Endothelial cell of umbilical vein (primary cell): ENCODE measurements at regions not wholly inside any gene's neighbourhood (a gene's known extent, or its start where the extent isn't known, plus 50 kb on each side); places are given as distances from the start of the nearest gene placed in this dataset.

Source experiments
- BruUV-seq: library from RNA; stranded (reverse); fragments of 400-500 nt; replicated peaks from 2 replicates; lab custom pipeline; 2021; lab: Mats Ljungman, UMichigan
- CTCF ChIA-PET: fragments of 300-600, 350-600 bp; sonication (Branson Sonifier 250); formaldehyde crosslinking; loops from one replicate; lab custom pipeline; 2021; ENCODE audit warnings: antibody characterized with exemption, inconsistent platforms; lab: Charles Lee
- POLR2A ChIA-PET: fragments of 300-600, 350-600 bp; sonication (Branson Sonifier 250); formaldehyde crosslinking; loops from one replicate; lab custom pipeline; 2021; ENCODE audit warnings: antibody characterized with exemption, inconsistent platforms; lab: Charles Lee
- DNase-seq: peaks from one replicate; pipeline ENCODE4 v3.0.0-alpha.2; 2011; ENCODE audit warnings: low read depth, low spot score
- FAIRE-seq: peaks from 2 replicates; lab custom pipeline; 2011; peaks lifted over from hg19 to GRCh38; lab: Jason Lieb, UNC
- H2AFZ ChIP-seq: 2 replicates; pipeline ENCODE4 v1.6.0; 2012; ENCODE audit warnings: low read depth, low read length, control low read depth, inconsistent platforms
- H3K27ac ChIP-seq: 2 replicates; pipeline ENCODE4 v1.5.1; 2011; ENCODE audit warnings: low read depth, mild to moderate bottlenecking, control low read depth, low read length, moderate library complexity; ENCODE audit not compliant: insufficient read depth
- H3K27me3 ChIP-seq, 2 experiments: 2 replicates each; pipeline versions ENCODE4 v1.6.0 to v1.6.1; 2011; ENCODE audit warnings: low read length in 2 of 2, mixed read lengths in 1 of 2; ENCODE audit not compliant: control insufficient read depth in 2 of 2, insufficient read depth in 2 of 2
- H3K36me3 ChIP-seq, 2 experiments: 2 replicates in 1 of 2; 3 replicates in 1 of 2; pipeline ENCODE4 v1.5.1; 2011; ENCODE audit warnings: low read length in 2 of 2, mild to moderate bottlenecking in 1 of 2, moderate library complexity in 1 of 2; ENCODE audit not compliant: control insufficient read depth in 2 of 2, insufficient read depth in 2 of 2; ENCODE audit errors: extremely low read depth in 1 of 2
- H3K4me1 ChIP-seq: 3 replicates; pipeline ENCODE4 v1.5.1; 2011; ENCODE audit warnings: mild to moderate bottlenecking, low read length; ENCODE audit not compliant: control insufficient read depth, insufficient read depth; ENCODE audit errors: extremely low read depth
- H3K4me2 ChIP-seq: 2 replicates; pipeline ENCODE4 v1.6.1; 2011; ENCODE audit warnings: low read length, control low read depth, mixed read lengths; ENCODE audit not compliant: insufficient read depth
- H3K4me3 ChIP-seq, 3 experiments: fragments of 200-600 bp in 1 of 3; sonication (generic), shearing (Covaris generic) in 1 of 3; replicated peaks in 1 of 3; 2 replicates each; pipeline ENCODE4 v1.5.1; 2011 to 2016; ENCODE audit warnings: control low read depth in 3 of 3, low read length in 3 of 3, mild to moderate bottlenecking in 2 of 3, inconsistent platforms in 1 of 3, low read depth in 1 of 3, moderate library complexity in 1 of 3; ENCODE audit not compliant: insufficient read depth in 1 of 3
- H3K79me2 ChIP-seq: 2 replicates; pipeline ENCODE4 v1.6.0; 2012; ENCODE audit warnings: low read length, inconsistent platforms; ENCODE audit not compliant: control insufficient read depth, insufficient read depth
- H3K9ac ChIP-seq: replicated peaks from 2 replicates; pipeline ENCODE3; 2011; ENCODE audit warnings: low read length, control low read depth; ENCODE audit not compliant: insufficient read depth; ENCODE audit errors: extremely low read depth
- H3K9me1 ChIP-seq: replicated peaks from 3 replicates; pipeline ENCODE4 v1.6.0; 2011; ENCODE audit warnings: mild to moderate bottlenecking, low read length; ENCODE audit not compliant: control insufficient read depth, insufficient read depth; ENCODE audit errors: extremely low read depth
- H3K9me3 ChIP-seq: replicated peaks from 2 replicates; pipeline ENCODE4 v1.5.1; 2012; ENCODE audit warnings: low read length, inconsistent platforms; ENCODE audit not compliant: control insufficient read depth, insufficient read depth
- H4K20me1 ChIP-seq: replicated peaks from 2 replicates; pipeline ENCODE3; 2011; ENCODE audit warnings: mild to moderate bottlenecking, low read length; ENCODE audit not compliant: control insufficient read depth, insufficient read depth; ENCODE audit errors: extremely low read depth
- CTCF ChIP-seq, 2 donors: IDR thresholded peaks; 1 replicate in 1 of 2; 2 replicates in 1 of 2; pipeline ENCODE4 v1.5.1; 2011; ENCODE audit warnings: low read length in 2 of 2, mild to moderate bottlenecking in 2 of 2, moderate library complexity in 2 of 2, control low read depth in 1 of 2, inconsistent platforms in 1 of 2, low read depth in 1 of 2; ENCODE audit not compliant: insufficient read depth in 1 of 2; ENCODE audit errors: extremely low read depth in 1 of 2
- EZH2 ChIP-seq: IDR thresholded peaks from 2 replicates; pipeline ENCODE4 v1.6.1; 2012; ENCODE audit warnings: borderline replicate concordance, low read depth, mild to moderate bottlenecking, moderate library complexity, low read length, inconsistent platforms; ENCODE audit not compliant: severe bottlenecking
- FOS ChIP-seq: IDR thresholded peaks from 2 replicates; pipeline ENCODE4 v1.6.1; 2011; ENCODE audit warnings: mild to moderate bottlenecking, low read length, moderate library complexity, borderline replicate concordance; ENCODE audit not compliant: insufficient read depth
- GATA2 ChIP-seq: IDR thresholded peaks from 2 replicates; pipeline ENCODE4 v1.7.0; 2011; ENCODE audit warnings: low read depth, mild to moderate bottlenecking, moderate library complexity, mixed read lengths, low read length; ENCODE audit not compliant: insufficient read length, insufficient read depth
- JUN ChIP-seq: IDR thresholded peaks from 2 replicates; pipeline ENCODE4 v1.6.1; 2011; ENCODE audit warnings: borderline replicate concordance, low read depth; ENCODE audit not compliant: insufficient read length, insufficient read depth
- MYC ChIP-seq: IDR thresholded peaks from one replicate; pipeline ENCODE4 v1.6.1; 2011; ENCODE audit warnings: mild to moderate bottlenecking, low read depth, low read length
- POLR2A ChIP-seq: IDR thresholded peaks from 2 replicates; pipeline ENCODE4 v1.6.1; 2012; ENCODE audit warnings: low read depth, mild to moderate bottlenecking, control low read depth, low read length
- POLR2AphosphoS5 ChIP-seq: IDR thresholded peaks from 2 replicates; pipeline ENCODE4 v1.6.1; 2012; ENCODE audit warnings: low read depth, mild to moderate bottlenecking, control low read depth, low read length, moderate library complexity; ENCODE audit not compliant: insufficient read depth
- dilution Hi-C: fragments of 300-500 bp; cut with MboI; formaldehyde crosslinking; loops from one replicate; pipeline ENCODE4 v1.15.0; 2019; ENCODE audit warnings: low sequenced_read_pairs; ENCODE audit not compliant: extremely low pct_ligation_motif_present
- intact Hi-C: fragments of 100-400 bp; cut with micrococcal nuclease; formaldehyde crosslinking; loops from one replicate; pipeline ENCODE4 v1.10.0; 2022
- TF ChIP-seq, protein P1 (sequence below): IDR thresholded peaks from 2 replicates; pipeline ENCODE4 v1.6.1; 2011; ENCODE audit not compliant: insufficient read depth, insufficient read length

GRCh38 chr15:72920551-72920950 lies 131.7 kb upstream of the NEO1 start:
- FAIRE-seq (no peak), DNase-seq (no peak)
- ChIA-PET CTCF (no interaction called here), POLR2A (no interaction called here)
- no peaks in the 10 kb centered on the region for H3K9me1 ChIP-seq
- H3K36me3 ChIP-seq, result no peaks in the 10 kb centered on the region
- no peak overlapping the region for H3K9ac ChIP-seq
- BruUV-seq, result no TSS peak
- H4K20me1 ChIP-seq, result no peaks in the 10 kb centered on the region
- no peaks in the 10 kb centered on the region for H3K4me1 ChIP-seq
- no peak for TF ChIP-seq CTCF (IDR thresholded peaks at IDR 0.05; ENCODE audit: extremely low read depth in 1 of 2, insufficient read depth in 1 of 2, low read depth in 1 of 2, low read length in 2 of 2)
- no peak for TF ChIP-seq EZH2
- no peak for TF ChIP-seq MYC
- no peak for TF ChIP-seq POLR2A
- TF ChIP-seq POLR2AphosphoS5, result no peak
- no peak for TF ChIP-seq JUN
- no peak for TF ChIP-seq GATA2
- no peak for TF ChIP-seq FOS
- TF ChIP-seq, protein P1, sequence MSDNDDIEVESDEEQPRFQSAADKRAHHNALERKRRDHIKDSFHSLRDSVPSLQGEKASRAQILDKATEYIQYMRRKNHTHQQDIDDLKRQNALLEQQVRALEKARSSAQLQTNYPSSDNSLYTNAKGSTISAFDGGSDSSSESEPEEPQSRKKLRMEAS, result no peak
- no peak overlapping the region for H2AFZ ChIP-seq
- H3K9me3 ChIP-seq, result no peaks in the 10 kb centered on the region
- H3K4me3 ChIP-seq, result no peak overlapping the region
- no peaks in the 10 kb centered on the region for H3K79me2 ChIP-seq
- intact Hi-C loops (loop anchor here (5.0 kb wide), 1 partner anchor 123 kb away; no protein-coding TSS in a partner anchor), dilution Hi-C loops (no loop called here)
- H3K27me3 ChIP-seq, result peaks cover 0 to 2% of the 10 kb centered on the region in 2 experiments
- no peak overlapping the region for H3K27ac ChIP-seq
- no peak overlapping the region for H3K4me2 ChIP-seq
